Middle frontal gyrus (tissue), 1 donor: ENCODE measurements at regions not wholly inside any gene's neighbourhood (a gene's known extent, or its start where the extent isn't known, plus 50 kb on each side); places are given as distances from the start of the nearest gene placed in this dataset.

Source experiments
- DNase-seq: peaks from one replicate; pipeline ENCODE4 v3.0.0-alpha.2; 2015; ENCODE audit warnings: low spot score; ENCODE audit errors: extremely low spot score

DNA sequence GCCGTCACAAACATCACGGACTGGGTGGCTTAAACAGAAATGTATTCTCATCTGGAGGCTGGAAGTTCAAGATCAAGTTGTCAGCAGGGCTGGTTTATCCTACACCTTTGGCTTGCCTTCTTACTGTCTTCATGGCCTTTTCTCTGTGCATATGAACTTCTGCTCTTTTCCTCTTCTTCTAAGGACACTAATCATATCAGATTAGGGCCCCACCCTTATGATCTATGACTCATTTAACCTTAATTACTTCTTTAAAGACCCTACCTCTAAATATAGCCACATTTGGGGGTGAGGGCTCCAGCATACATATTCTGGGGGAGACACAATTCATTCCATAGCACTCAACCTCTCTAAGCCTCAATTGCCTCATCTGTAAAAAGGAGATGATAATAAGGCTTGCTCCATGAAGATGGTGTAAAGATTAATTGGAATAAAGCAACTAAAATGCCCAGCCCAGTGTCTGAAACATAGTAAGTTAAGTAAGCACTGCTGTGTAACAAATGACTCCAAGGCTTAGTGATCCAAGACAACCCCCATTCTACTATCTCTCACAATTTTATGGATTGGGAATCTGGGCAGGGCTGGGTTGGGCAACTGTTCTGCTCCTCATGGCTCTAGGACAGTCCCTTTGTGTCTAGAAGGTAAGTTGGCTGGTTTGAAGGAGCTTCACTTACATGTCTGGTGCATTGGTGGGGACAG lies 119.8 kb downstream of the BANF2 start:
- DNase-seq = no peak

DNA sequence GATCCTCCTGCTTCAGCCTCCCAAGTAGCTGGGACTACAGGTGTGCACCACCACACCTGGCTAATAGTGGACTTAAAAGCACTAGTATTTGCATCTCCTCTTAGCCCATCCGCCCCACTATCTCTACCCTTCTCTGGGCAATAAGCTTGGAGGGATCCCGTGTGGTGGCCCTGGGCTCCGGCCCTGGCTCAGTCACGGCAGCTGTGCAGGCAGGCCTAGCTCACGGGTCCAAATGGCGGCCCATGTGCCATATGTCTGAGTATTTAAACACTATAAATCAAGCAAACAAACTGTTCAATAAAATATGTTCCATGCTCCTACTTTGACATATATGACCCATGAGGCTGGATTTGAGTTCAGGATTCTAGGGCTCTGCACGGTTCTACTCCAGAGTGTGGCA lies 118.4 kb downstream of the BANF2 start:
- no peak for DNase-seq

DNA sequence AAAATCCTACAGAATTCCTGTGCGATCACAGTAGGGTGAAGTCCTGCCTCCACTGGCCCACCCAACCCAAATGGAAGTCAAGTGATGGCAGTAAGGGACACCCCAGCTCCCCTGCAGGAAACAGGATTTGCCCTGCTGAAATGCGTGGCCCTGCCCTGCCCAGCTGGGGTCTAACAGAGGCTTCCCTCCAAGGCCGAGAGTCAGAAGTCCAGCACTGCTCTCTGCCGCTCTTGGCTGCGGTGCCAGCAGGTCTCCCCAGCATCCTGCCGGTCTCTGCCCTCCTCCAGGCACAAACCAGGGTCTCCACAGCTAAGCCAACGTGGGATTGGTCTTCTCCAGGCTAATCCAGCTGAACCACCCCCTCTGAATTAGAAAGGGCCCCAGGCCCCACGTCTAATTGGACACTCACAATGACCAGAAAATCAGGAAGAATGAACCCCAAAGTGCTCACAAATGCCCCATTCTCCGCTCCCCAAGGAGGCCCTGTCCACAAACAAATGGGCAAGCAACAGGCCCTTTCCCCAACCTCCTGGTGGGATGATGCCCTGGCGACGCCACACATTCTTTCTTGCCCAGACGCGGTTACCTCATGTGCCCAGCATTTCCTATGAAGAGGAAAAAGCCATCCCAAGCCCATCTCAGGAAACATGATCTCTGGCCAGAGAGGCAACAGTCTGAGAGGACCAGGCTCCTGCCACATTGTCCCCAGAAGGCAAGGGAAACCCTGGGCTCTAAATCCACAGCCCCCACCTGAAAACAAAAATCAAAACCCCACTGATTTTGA lies 117.2 kb downstream of the BANF2 start:
- no peak for DNase-seq

- DNase-seq = no peak
Measured at GRCh38 chr20:17811628-17811965, 111.8 kb downstream of the BANF2 start.

DNA sequence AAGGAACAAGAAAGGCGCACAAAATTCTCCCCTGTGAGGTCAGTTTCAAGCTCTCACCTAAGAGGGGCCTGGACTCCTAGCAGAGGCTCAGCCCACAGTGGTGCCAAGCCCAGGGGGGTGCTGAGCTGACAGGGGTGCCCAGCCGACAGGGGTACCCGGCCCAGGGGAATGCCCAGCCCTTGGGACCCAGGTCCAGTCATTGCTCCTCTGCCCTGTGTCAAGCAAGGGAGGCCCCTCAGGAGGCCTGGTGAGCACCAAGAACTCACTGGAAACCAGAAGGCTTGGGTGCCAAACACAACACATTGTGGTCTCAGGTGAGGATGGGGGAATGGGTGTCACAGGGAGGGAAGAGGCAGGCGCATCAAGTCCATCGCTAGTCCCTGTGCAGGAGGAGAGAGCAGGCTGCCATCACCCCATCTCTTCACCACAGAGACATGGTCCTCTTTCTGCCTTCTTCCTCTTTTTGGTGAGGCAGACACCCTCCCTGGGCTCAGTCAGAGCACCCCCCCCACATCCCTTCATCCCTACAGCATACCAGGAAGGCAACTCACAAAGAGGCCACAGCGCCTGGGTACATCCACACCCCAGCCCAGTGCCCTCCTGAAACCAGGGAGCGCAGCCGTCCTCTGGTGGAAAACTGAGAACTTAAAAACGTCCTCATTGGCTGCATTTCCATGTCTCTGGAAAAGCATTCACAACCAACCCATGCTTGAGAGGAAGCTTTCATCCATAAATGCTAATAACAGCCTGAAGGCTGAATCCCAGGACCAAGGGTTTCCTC lies 111.3 kb downstream of the BANF2 start:
- no peak for DNase-seq

DNA sequence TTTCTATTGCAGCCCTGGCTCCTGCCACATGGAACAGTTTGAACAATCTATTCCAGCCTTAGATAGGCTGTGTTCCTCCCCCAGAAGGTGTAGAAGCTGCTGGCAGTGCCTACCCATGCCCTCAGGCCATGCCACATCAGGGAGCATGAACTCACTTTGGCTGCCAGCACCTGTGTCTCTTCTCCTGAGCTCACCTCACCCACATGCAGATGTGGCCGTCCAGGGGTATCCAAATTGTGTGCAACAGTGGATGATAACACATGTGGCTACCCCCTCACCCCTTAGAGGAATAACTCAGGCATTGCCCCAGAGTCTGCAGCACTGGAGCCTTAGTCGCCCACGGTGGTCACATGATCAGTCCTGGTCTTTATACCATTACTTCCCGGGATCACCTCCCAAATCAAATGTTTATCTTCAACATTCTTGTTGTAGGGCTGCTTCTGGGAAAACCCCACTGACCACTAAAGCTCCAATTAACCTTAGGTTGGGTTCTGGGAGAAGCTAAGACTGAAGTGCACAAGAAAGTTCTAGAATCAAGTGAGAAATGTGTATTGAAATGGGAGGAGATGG lies 110.4 kb downstream of the BANF2 start:
- no peak for DNase-seq

DNA sequence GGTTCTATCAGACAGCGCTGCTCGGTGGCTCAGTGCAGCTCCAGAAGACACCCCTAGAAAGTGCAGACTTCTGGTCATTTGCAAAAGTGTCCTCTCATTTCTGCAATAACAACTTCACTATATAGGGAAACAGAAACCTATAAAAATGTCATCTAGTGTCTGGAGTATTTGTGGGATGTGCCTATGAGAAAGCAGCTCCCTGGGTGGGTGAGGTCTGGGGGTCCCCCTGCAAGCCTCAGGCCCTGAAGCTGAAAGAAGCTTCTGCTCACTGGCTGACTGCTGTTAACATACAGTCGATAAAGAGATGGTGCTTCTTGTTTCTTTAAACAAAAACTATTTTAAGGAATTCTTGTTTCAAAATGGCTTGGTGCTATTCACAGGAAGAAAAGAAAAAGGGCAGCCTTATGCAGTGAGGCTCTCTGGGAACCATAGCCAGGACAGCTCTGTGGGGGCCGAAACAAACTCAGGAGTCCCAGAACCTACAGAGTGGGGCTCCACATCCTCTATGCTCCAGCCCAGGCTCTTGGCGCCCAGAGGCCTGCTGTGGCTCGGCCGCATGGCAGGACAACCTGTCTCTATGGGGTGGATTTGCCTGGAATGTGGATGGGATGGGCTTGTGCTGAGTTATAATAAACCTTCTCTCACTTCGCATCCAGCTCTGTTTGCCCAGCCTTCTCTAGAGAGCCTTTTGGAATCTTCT lies 109.7 kb downstream of the BANF2 start:
- no peak for DNase-seq

- no peak for DNase-seq
Measured at GRCh38 chr20:17808782-17809181, 109.0 kb downstream of the BANF2 start.

DNA sequence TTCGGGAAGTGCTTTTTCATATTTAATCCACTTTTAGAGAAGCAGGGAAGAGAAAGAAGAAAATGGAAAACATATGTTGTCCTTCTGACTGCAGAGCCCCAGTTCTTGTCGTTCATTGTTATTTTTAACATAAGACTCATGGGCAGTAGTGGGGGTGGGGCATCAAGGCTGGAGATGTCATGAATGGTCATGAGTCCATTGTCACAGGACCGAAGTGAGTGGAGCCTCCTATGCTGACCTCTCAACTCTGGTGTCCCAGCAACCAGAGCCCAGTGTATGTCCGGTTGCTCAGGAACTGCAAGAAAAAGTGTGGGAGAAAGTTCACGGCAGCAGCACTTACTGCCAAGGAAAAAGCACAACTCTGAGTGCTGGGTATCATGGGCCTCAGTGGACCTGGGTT lies 108.6 kb downstream of the BANF2 start:
- DNase-seq = no peak

- no peak for DNase-seq
Measured at GRCh38 chr20:17807651-17808050, 107.9 kb downstream of the BANF2 start.

DNA sequence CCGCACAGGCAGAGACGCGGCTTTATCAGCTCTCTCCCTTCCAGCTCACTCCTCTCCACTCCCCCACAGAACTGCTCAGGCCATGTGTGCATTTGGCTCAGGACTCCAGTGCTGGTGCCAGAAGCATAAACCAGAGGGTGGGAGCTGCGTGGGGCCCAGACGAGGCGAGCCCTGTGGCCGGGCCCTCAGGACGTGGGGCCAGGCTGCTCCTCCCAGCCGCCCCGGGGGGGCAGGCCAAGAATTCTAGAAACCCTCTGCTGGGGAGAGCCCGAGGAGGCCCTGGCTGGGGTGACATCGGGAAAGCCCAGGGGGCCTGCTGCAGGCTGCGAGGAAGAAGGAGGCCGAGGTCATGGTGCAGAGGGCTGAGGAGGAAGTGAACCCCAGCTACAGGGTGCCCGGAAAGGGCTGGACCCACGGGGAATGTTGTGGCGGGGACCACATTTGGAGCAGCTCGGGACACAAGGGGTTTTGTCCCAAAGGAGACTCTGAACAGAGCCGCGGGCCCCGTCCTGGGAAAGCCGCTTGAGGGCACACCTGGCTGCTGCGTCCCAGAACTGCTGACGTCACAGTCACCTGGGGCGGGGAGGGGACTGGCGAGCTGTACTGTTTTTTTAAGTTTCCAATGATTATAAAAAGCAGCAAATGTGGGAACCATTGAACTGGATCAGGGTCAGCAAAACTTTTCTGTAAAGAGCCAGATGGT lies 107.1 kb downstream of the BANF2 start:
- peak; percentile 16 for DNase-seq

DNA sequence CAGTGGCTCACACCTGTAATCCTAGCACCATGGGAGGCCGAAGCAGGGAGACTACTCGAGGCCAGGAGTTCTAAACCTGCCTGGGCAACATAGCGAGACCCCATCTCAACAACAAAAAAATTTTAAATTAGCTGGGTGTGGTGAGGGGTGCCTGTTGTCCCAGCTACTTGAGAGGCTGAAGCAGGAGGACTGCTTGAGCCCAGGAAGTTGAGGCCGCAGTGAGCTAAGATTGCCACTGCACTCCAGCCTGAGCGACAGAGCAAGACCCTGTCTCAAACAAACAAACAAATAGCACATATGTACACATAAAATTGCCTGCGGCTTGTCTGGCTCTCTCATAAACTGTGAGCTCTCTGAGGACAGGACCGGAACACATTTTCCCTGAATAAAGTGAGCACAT lies 106.3 kb downstream of the BANF2 start:
- no peak for DNase-seq

GRCh38 chr20:17803765-17804164 lies 104.0 kb downstream of the BANF2 start:
- no peak for DNase-seq

GRCh38 chr20:17799575-17800227 lies 99.9 kb downstream of the BANF2 start:
- no peak for DNase-seq

DNA sequence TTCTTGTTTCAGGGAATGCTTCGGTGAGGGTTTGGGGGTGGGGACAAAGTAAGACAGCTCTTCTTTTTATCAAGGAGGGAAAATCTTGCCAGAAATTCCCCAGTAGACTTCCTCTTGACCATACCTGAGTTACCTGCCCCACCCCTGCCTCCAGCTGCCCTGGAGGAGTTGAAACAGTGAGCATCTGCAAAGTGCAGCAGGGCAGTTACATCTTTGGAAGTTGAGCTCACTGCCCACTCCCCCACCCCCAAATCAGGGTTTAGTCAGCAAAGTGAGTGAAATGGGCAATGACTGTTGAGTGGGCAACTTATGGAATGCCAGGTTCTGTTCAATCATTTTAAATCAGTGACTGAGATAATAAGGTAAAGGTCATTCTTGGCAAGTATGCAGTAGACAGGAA lies 98.8 kb downstream of the BANF2 start:
- DNase-seq = no peak

GRCh38 chr20:17797579-17797978 lies 97.8 kb downstream of the BANF2 start:
- no peak for DNase-seq

DNA sequence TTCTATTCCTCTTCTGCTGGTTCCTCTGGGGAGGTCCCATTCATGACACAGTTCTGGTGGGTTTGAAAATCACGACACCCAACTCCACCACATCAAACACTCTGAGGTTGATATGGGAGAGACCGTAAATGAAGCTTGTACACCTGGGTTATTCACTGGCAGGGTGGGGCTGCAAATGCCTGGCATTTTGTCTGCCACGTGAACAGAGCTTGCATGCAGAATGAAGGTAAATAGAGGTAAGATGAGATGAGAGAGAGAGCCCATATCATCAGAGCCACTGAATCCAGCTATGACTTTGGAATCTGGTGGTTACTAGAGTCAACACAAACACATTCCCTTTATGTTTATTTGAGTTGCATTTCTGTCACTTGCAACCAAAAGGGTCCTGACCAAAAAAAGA lies 97.4 kb downstream of the BANF2 start:
- DNase-seq = no peak

- no peak for DNase-seq
Measured at GRCh38 chr20:17796091-17796563, 96.4 kb downstream of the BANF2 start.

- no peak for DNase-seq
Measured at GRCh38 chr20:17795501-17796071, 95.8 kb downstream of the BANF2 start.

DNA sequence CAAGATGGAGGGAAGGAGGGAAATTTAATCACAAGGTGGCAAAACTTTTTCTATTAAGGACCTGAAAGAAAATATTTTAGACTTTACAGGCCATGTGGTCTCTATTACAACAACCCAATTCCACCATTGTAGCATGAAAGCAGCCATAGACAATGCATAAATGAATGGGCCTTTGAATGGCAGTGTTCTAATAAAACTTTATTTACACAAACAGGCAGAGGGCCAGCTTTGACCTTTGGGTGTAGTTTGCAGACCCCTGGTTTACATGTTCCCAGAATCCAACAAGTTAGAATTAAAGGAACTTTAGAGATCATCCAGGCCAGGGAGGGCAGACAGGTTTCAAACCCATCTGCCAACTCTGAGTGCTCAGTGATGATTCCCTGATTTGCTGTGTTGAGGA lies 95.2 kb downstream of the BANF2 start:
- DNase-seq = no peak
